ENCODE measurements at regions not wholly inside any gene's neighbourhood (a gene's known extent, or its start where the extent isn't known, plus 50 kb on each side); places are given as distances from the start of the nearest gene placed in this dataset.

DNA sequence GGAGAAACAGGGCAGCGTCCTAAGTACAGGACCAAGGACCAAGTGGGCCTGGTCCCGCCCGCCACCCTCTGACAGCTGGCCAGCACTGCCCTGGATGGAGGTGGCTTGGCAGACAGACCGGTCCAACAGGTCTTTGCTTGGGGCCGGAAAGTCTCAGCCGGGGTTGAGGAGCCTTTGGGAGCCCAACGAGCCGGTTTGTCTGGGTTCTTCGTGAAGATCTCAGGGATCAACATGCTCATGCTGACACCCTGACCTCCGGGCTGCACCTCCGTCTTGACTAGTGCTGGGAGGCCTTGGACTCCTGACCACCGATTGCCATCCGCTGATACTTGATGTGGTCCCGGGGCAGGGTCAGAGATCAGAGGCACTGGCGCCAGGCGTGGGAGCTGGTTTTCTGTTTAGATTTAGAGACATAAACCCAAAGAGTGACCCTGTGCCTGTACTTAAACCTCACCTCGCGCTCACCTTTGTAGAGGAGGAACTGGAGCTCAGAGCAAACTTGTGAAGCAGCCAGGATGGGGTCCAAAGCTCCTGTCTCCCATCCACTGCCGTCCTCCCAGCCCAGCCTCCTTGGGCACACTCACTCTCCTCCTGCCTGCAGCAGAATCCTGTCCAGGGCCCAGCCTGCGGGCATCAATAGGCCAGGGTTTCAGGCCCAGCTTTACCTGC, 92.1 kb upstream of the GSE1 start:
- H3K9me2 ChIP-seq (replicated peaks; ENCODE audit: control insufficient read depth, low read length): no peaks in the 10 kb centered on the region
- H3F3A ChIP-seq (ENCODE audit: control insufficient read depth, insufficient read depth): no peaks in the 10 kb centered on the region
- TF ChIP-seq EZH2phosphoT487 (IDR thresholded peaks at IDR 0.05; ENCODE audit: borderline replicate concordance, low read length): no peak
- TF ChIP-seq, protein P1, sequence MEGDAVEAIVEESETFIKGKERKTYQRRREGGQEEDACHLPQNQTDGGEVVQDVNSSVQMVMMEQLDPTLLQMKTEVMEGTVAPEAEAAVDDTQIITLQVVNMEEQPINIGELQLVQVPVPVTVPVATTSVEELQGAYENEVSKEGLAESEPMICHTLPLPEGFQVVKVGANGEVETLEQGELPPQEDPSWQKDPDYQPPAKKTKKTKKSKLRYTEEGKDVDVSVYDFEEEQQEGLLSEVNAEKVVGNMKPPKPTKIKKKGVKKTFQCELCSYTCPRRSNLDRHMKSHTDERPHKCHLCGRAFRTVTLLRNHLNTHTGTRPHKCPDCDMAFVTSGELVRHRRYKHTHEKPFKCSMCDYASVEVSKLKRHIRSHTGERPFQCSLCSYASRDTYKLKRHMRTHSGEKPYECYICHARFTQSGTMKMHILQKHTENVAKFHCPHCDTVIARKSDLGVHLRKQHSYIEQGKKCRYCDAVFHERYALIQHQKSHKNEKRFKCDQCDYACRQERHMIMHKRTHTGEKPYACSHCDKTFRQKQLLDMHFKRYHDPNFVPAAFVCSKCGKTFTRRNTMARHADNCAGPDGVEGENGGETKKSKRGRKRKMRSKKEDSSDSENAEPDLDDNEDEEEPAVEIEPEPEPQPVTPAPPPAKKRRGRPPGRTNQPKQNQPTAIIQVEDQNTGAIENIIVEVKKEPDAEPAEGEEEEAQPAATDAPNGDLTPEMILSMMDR (IDR thresholded peaks at IDR 0.05; ENCODE audit: low read depth, low read length, poor library complexity, severe bottlenecking): no peak
- H4K20me1 ChIP-seq (ENCODE audit: control insufficient read depth, insufficient read depth, low read depth, low read length): no peaks in the 10 kb centered on the region
- no peaks in the 10 kb centered on the region for H3K27me3 ChIP-seq (ENCODE audit: control insufficient read depth, low read length)
- H3K27ac ChIP-seq (ENCODE audit: low read depth, low read length): no peak overlapping the region
- H3K4me2 ChIP-seq (ENCODE audit: low read length): no peak overlapping the region
- no peaks in the 10 kb centered on the region for H3K36me3 ChIP-seq (ENCODE audit: control insufficient read depth, low read length)
- H3K4me1 ChIP-seq (ENCODE audit: control insufficient read depth, low read length): no peaks in the 10 kb centered on the region
- H3K9me3 ChIP-seq (ENCODE audit: control insufficient read depth, insufficient read depth, low read length): no peaks in the 10 kb centered on the region
- no peak overlapping the region for H3K4me3 ChIP-seq (ENCODE audit: low read length)
- no peaks in the 10 kb centered on the region for H3K79me2 ChIP-seq (ENCODE audit: control insufficient read depth, low read length)

GRCh38 chr16:85521552-85522307, 91.4 kb upstream of the GSE1 start:
- H3K9me2 ChIP-seq (replicated peaks; ENCODE audit: control insufficient read depth, low read length): no peaks in the 10 kb centered on the region
- no peaks in the 10 kb centered on the region for H3K4me1 ChIP-seq (ENCODE audit: control insufficient read depth, low read length)
- TF ChIP-seq EZH2phosphoT487 (IDR thresholded peaks at IDR 0.05; ENCODE audit: borderline replicate concordance, low read length): no peak
- TF ChIP-seq, protein P1 (IDR thresholded peaks at IDR 0.05; ENCODE audit: low read depth, low read length, poor library complexity, severe bottlenecking): no peak
- H3K36me3 ChIP-seq (ENCODE audit: control insufficient read depth, low read length): no peaks in the 10 kb centered on the region
- H3K27ac ChIP-seq (ENCODE audit: low read depth, low read length): no peak overlapping the region
- no peak overlapping the region for H3K4me2 ChIP-seq (ENCODE audit: low read length)
- no peaks in the 10 kb centered on the region for H3K9me3 ChIP-seq (ENCODE audit: control insufficient read depth, insufficient read depth, low read length)
- no peaks in the 10 kb centered on the region for H4K20me1 ChIP-seq (ENCODE audit: control insufficient read depth, insufficient read depth, low read depth, low read length)
- no peaks in the 10 kb centered on the region for H3K27me3 ChIP-seq (ENCODE audit: control insufficient read depth, low read length)
- no peaks in the 10 kb centered on the region for H3K79me2 ChIP-seq (ENCODE audit: control insufficient read depth, low read length)
- H3F3A ChIP-seq (ENCODE audit: control insufficient read depth, insufficient read depth): no peaks in the 10 kb centered on the region
- H3K4me3 ChIP-seq (ENCODE audit: low read length): no peak overlapping the region

DNA sequence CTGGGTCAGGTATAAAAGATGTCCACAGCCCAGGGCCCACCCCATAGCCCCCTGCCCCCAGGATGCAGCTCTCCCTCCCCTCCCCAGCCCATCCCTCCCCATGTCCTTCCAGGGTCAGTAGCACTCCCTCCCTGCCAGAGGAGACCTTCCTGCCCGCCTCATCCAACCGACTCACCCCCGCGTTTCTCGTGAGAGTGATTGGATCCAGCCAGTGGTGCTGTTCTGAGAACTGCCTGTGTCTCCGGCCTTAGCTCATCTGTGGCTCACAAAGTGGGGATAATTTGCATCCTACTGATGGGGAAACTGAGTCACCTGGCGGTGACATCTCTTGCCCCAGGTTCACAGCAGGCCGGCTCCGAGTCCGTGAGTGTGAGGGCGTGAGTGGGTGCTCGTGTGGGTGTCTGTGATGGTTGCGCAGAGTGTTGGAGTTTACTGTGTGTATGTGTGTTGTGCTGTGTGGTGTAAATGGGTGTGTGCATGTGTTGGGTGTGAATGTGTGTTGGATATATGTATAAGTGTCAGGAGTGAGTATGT, 90.7 kb upstream of the GSE1 start:
- TF ChIP-seq EZH2phosphoT487 (IDR thresholded peaks at IDR 0.05; ENCODE audit: borderline replicate concordance, low read length): no peak
- TF ChIP-seq, protein P1 (IDR thresholded peaks at IDR 0.05; ENCODE audit: low read depth, low read length, poor library complexity, severe bottlenecking): no peak
- H3K27ac ChIP-seq (ENCODE audit: low read depth, low read length): no peak overlapping the region
- H4K20me1 ChIP-seq (ENCODE audit: control insufficient read depth, insufficient read depth, low read depth, low read length): no peaks in the 10 kb centered on the region
- no peaks in the 10 kb centered on the region for H3K4me1 ChIP-seq (ENCODE audit: control insufficient read depth, low read length)
- no peaks in the 10 kb centered on the region for H3F3A ChIP-seq (ENCODE audit: control insufficient read depth, insufficient read depth)
- H3K4me3 ChIP-seq (ENCODE audit: low read length): no peak overlapping the region
- H3K9me3 ChIP-seq (ENCODE audit: control insufficient read depth, insufficient read depth, low read length): no peaks in the 10 kb centered on the region
- H3K36me3 ChIP-seq (ENCODE audit: control insufficient read depth, low read length): no peaks in the 10 kb centered on the region
- H3K27me3 ChIP-seq (ENCODE audit: control insufficient read depth, low read length): no peaks in the 10 kb centered on the region
- no peaks in the 10 kb centered on the region for H3K9me2 ChIP-seq (replicated peaks; ENCODE audit: control insufficient read depth, low read length)
- no peaks in the 10 kb centered on the region for H3K79me2 ChIP-seq (ENCODE audit: control insufficient read depth, low read length)
- H3K4me2 ChIP-seq (ENCODE audit: low read length): no peak overlapping the region
